ENCODE measurements at regions not wholly inside any gene's neighbourhood (a gene's known extent, or its start where the extent isn't known, plus 50 kb on each side); places are given as distances from the start of the nearest gene placed in this dataset.

DNA sequence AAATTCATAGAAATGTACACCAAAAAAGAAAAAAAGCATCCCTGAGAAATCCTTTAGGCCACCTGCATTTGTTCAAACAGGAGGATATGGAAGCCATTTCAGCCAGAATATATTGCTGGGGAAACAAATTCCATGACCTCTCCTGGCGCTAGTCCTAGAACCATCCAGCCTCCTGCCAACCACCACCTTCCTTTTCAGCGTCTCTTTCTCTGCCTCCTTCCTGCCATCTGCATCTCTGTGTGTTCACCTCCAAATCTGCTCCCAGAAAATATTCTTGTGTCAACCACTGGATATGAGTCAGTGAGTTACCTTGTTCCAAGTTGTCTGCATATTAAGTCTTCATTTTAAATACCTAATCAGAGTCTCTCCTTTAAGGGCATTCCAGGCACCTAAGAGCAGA lies 50.6 kb upstream of the NPY start:
- TF ChIP-seq, protein P1, sequence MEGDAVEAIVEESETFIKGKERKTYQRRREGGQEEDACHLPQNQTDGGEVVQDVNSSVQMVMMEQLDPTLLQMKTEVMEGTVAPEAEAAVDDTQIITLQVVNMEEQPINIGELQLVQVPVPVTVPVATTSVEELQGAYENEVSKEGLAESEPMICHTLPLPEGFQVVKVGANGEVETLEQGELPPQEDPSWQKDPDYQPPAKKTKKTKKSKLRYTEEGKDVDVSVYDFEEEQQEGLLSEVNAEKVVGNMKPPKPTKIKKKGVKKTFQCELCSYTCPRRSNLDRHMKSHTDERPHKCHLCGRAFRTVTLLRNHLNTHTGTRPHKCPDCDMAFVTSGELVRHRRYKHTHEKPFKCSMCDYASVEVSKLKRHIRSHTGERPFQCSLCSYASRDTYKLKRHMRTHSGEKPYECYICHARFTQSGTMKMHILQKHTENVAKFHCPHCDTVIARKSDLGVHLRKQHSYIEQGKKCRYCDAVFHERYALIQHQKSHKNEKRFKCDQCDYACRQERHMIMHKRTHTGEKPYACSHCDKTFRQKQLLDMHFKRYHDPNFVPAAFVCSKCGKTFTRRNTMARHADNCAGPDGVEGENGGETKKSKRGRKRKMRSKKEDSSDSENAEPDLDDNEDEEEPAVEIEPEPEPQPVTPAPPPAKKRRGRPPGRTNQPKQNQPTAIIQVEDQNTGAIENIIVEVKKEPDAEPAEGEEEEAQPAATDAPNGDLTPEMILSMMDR (IDR thresholded peaks at IDR 0.05), result no peak
- TF ChIP-seq POLR2A (IDR thresholded peaks at IDR 0.05), result no peak
